NCI-H748 (cell line): ENCODE measurements at regions not wholly inside any gene's neighbourhood (a gene's known extent, or its start where the extent isn't known, plus 50 kb on each side); places are given as distances from the start of the nearest gene placed in this dataset.
"Not testable (repeated sequence)": the region's sequence is repeated elsewhere in the genome, so short reads cannot be mapped to it uniquely, and the experiment has no call there.

Source experiments
- DNase-seq: peaks from one replicate; lab custom pipeline; 2025; ENCODE audit not compliant: unreplicated experiment; lab: John Stamatoyannopoulos, UW

- no peak for DNase-seq
Observed at GRCh38 chr17:12195418-12195817, 174.7 kb downstream of the MAP2K4 start.

DNA sequence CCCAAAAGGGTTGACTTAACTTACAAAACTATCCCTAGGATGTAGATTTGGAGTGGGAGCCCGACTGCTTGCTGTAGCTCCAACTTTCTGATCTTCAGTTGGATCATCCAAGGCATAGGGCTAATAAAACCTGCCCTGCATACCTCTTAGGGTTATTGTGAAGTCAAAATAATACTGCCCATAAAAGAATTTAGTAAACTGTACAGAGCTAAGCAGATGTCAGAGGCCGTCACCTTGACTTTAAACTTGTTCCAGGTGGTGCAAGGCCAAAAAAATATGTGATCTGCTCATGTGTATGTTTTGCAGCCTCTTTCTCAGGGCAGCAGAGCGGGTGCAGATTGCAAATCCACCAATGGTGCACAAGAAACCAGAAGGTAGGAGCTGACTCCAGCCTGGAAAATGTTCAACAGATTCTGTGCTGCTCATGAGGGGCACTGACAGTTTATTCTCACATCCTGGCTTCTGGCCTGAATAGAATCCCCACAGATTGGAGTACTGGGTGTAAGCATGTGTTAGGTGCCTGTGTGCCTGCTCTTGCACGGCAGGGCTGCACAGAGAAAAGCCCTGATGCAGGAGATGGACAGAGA, 180.7 kb downstream of the MAP2K4 start:
- no peak for DNase-seq

- no peak for DNase-seq
Observed at GRCh38 chr17:12209632-12210191, 189.0 kb downstream of the MAP2K4 start.

DNA sequence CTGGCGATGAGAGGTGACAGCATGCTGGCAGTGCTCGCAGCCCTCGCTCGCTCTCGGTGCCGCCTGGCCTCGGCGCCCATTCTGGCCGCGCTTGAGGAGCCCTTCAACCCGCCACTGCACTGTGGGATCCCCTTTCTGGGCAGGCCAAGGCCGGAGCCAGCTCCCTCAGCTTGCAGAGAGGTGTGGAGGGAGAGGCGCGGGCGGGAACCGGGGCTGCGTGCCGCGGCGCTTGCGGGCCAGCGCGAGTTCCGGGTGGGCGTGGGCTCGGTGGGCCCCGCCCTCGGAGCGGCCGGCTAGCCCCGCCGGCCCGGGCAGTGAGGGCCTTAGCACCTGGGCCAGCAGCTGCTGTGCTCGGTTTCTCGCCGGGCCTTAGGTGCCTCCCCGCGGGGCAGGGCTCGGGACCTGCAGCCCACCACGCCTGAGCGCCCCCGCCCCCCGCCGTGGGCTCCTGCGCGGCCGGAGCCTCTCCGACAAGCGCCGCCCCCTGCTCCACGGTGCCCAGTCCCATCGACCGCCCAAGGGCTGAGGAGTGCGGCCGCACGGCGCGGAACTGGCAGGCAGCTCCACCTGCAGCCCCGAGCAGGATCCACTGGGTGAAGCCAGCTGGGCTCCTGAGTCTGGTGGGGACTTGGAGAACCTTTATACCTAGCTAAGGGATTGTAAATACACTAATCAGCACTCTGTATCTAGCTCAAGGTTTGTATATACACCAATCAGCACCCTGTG, 200.2 kb downstream of the MAP2K4 start:
- peak; percentile 27 for DNase-seq

DNA sequence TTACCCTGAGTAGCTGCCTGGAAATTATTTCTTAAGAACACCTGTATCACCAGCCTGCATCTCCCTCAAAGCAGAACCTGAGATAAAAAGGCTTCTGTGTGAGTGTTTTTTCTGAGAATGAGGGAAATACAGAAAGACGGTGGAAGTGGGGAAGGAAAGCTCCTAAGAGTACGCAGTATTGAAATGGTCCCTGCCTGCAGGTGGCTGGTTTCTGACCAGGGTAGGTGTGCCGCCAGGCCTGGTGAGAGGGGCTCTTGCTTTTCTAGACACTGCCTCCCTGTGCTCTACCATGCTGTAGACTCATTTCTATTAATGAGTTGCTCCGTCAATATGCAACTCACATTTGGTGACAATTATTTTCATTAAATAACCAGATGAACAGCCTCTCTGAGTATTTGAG, 201.7 kb downstream of the MAP2K4 start:
- no peak for DNase-seq

- DNase-seq = no peak
Observed at GRCh38 chr17:12227547-12227946, 206.9 kb downstream of the MAP2K4 start.

GRCh38 chr17:12229335-12229734, 208.7 kb downstream of the MAP2K4 start:
- DNase-seq = no peak

- no peak for DNase-seq
Observed at GRCh38 chr17:12230481-12231354, 210.0 kb downstream of the MAP2K4 start.

DNA sequence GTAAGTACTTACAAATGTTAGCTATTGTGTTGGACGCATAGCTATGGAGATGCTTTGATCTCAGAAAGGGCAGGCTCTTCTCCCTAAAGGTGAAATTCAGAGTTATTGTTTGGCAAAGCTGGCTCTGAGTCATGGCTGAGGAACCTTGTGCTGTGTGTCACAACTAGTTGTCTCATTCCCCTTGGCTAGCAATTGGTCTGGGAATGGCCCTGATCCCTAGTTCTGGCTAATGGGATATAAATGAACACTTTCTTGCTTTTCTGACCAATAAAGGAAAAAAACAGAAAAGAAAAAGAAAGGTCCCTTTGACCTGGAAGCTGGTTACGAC, 210.6 kb downstream of the MAP2K4 start:
- DNase-seq = no peak

DNA sequence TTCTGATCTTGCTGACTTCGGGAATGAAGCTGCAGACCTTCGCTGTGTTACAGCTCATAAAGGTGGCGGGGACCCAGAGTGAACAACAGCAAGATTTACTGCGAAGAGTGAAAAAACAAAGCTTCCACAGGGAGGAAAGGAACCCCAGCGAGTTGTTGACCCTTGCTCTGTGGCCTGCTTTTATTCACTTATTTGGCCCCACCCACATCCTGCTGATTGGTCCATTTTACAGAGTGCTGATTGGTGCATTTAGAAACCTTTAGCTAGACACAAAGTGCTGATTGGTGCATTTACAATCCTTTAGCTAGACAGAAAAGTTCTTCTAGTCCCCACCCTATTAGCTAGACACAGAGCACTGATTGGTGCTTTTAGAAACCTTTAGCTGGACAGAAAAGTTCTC, 218.3 kb downstream of the MAP2K4 start:
- DNase-seq = not testable (repeated sequence)

DNA sequence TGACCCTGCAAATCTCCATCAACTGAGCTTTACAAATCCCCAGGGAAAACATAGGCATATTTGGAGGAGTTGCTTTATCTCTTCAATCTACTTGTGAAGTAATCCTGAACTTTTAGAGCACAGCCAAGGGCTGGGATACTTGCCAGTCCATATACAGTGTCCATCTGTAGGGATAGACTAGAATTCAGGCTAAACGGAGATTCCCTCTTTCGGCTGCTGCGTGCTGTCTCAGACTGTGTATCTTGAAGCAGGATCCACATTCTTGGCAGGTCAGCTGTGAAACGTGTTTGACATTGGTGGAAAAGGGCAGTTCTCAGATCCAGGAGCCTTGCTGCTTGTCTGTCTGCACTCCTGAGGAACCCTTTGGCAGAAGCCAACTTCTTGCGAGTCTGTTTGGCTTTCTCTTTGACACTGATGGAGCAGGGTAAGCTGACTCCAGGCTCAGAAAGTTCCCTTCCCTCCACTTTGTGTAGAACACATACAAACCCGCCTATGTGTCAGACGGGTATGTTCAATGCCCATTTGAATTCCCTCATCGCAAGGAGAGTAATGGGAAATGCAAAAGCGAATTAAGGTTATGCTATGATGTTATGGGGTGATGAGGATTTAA, 221.8 kb downstream of the MAP2K4 start:
- DNase-seq = no peak

GRCh38 chr17:12247761-12248160, 227.1 kb downstream of the MAP2K4 start:
- no peak for DNase-seq

GRCh38 chr17:12250973-12251372, 230.3 kb downstream of the MAP2K4 start:
- DNase-seq = no peak

- DNase-seq = no peak
Observed at GRCh38 chr17:12252462-12252861, 231.8 kb downstream of the MAP2K4 start.

DNA sequence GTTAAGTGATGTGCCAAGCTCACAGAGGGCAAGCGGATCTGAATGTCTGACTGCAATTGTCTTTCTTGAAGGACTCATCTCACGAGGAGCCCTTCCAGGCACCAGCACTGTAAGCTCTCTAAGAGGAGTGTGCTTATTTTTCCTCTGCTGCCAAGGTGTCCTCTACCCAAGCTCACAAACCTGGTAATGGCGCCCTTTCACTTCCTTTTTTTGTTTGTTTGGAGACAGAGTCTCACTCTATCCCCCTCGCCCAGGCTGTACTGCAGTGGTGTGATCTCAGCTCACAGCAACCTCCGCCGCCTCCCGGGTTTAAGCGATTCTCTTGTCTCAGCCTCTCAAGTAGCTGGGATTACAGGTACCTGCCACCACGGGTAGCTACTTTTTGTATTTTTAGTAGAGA, 233.8 kb downstream of the MAP2K4 start:
- DNase-seq = no peak

DNA sequence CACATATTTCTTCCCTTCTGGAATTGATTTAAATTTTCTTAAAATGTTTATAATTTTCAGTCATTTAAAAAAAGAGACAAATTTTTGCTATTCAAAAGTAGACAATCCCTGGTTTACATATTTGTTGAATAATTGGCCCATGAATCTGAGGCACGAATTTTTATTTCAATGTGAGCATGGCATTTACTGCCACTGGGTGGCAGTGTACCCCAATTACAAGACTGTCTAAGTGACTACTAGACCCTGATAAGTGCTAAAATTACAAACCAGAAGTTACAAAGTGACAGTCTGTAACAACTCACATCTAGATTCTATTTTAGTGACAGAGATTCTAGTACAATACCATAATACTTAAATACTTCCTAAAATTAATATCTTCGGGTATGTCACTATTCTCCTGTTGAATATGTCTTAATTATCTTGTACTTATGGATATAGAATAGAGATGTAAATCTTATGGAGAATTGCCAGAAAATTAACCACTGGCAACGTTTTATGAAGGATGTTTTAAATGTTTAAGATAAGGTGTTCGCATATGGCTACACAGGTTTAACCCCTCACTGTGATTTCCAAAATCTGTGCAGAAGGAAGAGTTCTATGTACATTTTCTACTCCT, 235.8 kb downstream of the MAP2K4 start:
- DNase-seq = peak; percentile 42

DNA sequence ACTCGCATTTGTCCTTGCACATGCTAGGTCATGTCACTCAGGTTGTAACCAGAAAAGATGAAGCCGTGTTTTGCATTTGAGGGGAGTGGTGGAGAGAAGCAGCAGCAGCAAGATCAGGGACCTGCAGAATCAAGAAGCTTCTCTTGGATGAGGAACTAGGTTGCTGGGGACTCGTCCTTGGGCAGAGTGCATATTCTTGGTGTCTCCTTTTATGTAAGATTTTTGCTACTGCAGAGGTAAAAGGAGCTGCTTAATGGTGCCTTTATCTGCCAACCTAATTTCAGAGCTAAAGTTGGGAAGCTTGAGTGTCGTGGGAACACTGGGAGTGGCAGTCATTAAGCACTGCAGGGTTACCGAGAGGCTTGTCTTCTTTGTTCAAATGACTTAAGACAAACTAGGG, 236.5 kb downstream of the MAP2K4 start:
- no peak for DNase-seq

DNA sequence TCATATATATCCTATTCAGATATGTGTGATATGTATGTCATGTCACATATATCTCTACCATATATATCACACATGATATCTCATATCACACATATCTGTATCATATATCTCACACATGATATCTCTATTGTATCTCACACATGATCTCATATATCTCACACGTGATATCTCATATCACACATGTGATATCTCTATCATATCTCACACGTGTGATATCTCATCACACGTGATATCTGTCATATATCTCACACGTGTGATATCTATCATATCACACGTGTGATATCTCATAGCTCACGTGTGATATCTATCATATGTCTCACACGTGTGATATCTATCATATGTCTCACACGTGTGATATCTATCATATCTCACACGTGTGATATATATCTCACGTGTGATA, 240.7 kb downstream of the MAP2K4 start:
- DNase-seq = no peak

GRCh38 chr17:12269751-12270150, 249.1 kb downstream of the MAP2K4 start:
- DNase-seq = no peak

GRCh38 chr17:12277827-12278226, 257.1 kb downstream of the MAP2K4 start:
- DNase-seq = no peak

DNA sequence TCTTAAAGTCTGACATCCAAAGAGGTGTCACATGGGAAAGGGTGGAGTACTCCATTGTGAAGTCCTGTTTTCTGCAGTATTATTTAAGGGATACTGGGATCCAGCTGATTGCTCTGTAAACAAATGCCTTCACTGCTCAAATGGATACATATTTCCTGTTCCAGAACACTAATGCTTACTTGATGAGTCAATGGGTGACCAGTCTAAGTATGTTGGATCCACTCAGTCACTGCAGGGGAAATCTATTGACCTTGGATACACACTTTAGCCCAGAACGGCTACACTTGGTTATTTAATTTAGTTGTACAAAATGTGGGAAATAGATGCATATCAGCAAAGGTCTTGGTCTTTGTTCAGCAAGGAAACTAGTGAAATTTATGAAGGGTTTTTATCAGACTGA, 261.4 kb downstream of the MAP2K4 start:
- DNase-seq = no peak
